Renal cortical epithelial cell (primary cell): ENCODE measurements at regions not wholly inside any gene's neighbourhood (a gene's known extent, or its start where the extent isn't known, plus 50 kb on each side); places are given as distances from the start of the nearest gene placed in this dataset.
"Not testable (repeated sequence)": the region's sequence is repeated elsewhere in the genome, so short reads cannot be mapped to it uniquely, and the experiment has no call there.

Experiments
- DNase-seq: peaks from one replicate; pipeline ENCODE4 v3.0.0-alpha.2; 2011; ENCODE audit warnings: low read depth

GRCh38 chr21:23890652-23891051 is 1716.6 kb downstream of the MRPL39 start:
- no peak for DNase-seq

DNA sequence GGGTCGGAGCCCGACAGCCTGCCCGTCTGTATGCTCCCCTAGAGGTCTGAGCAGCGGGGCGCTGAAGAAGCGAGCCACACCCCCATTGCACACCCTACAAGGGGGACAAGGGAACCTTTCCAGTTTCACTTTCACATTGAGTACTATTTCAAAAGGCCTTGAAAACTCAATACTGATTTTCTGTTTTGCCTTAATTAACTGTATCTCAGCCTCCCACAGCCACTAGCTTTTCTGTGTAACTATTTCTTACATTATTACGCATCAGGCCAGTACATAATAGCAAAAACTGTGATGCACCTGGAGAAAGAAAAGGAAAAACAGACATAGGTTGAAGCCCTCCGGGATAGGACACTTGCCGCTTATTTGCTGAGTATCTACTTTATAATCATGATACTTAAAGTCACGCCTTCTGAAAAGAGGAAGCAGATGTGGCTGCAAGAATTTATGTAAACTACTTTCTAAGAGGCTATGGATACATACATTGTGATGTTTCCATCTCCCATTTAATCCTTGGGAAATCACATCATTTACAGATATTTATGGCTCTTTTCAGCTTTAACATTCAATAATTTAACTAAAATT is 1719.5 kb downstream of the MRPL39 start:
- DNase-seq = no peak

DNA sequence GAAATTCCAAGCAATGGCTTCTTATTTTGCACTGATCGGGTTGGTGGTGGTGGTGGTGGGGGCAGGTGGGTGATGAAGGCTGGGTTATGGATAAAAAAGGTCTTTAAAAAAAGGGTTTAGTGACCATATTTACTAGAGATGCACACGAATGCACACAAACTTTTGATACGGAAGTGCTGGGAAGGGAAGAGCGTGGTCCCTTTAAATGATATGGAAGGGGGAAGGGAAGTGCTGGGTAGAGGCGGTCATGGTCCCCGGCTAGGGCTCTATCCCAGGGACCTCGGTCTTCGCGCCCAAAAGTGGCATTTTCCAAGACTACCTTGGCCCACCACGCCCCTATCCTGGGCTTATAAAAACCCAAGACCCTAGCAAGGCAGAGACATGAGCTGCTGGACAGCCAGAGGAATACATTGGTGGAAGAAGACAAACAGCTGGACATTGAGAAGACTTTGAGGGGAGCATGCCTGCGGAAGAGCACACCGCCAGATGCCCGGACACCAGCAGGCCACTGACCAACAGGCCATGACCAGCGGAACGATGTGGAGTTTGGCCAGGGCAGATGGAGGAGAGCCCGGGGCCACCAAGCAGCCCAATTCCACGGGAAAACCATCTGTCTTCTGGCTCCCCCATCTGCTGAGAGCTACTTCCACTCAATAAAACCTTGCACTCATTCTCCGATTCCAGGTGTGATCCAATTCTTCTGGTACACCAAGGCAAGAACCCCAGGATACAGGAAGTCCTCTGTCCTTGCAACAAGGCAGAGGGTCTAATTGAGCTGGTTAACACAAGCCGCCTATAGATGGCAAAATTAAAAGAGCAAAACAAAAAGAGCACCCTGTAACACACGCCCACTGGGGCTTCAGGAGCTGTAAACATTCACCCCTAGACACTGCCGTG is 1720.2 kb downstream of the MRPL39 start:
- DNase-seq = no peak

GRCh38 chr21:23881783-23882182 is 1725.5 kb downstream of the MRPL39 start:
- DNase-seq = no peak

- DNase-seq = no peak
These were observed 1730.2 kb downstream of the MRPL39 start for GRCh38 chr21:23876925-23877558.

DNA sequence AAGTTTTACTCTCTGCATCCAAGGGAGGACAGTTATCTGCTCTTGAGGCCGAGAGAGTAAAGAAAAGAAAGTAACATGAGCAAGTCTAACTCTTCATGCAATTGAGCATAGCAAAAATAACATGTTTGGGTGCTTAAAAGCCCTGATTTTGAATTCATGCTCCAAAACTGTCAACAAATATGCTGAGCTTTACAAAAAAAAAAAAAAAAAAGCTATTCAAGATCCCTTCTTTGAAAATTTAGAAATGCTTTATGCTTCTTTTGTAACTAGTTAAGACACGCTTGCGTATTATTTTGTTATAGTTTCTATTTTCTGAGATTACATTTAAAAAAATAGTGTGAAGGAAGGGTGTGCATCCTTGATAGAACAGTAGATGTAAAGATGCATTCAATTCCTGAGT is 1733.0 kb downstream of the MRPL39 start:
- no peak for DNase-seq

- no peak for DNase-seq
These were observed 1745.3 kb downstream of the MRPL39 start for GRCh38 chr21:23861911-23862504.

DNA sequence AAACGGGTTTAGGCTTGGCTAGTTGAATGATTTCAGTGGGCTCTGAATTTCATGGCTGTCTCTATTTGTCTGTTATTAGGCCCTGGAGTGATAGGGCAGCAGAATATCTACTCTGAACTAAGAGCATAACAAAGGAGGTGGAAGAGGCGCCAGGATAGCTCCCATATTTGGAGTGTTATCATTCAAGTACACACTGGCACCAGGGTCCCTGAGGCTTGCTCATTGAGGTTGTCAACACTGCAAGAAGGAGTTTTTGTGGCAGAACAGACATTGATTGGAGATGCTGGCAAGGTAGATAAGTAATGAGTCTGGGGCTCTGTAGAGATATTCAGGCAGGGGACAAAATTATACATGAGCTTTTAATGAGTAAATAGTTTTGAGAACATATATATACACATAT is 1748.4 kb downstream of the MRPL39 start:
- DNase-seq = no peak

DNA sequence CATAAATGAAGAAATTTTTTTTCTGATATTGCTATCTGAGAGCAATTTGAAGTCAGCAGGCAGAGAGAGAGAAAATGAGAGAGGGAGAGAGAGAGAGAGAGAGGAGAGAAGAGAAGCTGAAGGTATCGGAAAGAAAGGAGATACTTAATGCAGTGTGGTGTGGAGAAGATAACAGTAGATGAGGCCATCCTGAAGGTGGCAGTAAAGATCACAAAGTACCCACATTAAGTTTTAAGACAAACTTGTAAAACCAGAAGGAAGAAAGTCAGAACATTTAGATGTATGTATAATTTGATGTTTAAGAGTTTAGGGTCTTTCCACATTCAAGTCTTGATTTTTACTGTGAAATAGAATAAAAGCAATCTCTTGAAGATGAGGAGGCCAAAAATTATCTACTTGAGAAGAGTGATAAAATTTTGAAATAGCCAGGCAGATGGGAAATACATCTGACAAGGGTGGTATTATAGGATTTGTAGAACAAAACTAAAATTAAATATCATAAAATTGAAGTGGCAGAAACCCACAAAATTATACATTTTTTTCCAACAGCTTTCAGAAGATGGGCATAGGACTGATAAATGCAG is 1753.4 kb downstream of the MRPL39 start:
- no peak for DNase-seq

DNA sequence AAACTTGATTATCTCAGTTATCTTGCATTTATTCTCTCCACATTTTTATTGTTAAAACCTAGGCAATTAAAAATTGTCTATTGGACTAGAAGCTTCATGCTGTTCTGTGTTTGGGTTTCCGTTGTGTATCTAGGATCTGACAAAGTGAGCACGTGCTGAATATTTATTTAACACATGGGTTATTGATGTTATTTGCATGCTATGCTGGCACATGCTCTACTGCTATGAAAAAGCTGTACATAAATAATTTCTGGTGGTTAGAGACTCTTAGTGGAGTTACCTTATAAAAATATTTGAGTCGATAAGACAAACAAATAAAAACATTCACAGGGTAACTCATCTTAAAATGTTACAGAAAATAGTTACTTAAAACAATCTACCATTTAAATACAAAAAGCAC is 1769.7 kb downstream of the MRPL39 start:
- no peak for DNase-seq

DNA sequence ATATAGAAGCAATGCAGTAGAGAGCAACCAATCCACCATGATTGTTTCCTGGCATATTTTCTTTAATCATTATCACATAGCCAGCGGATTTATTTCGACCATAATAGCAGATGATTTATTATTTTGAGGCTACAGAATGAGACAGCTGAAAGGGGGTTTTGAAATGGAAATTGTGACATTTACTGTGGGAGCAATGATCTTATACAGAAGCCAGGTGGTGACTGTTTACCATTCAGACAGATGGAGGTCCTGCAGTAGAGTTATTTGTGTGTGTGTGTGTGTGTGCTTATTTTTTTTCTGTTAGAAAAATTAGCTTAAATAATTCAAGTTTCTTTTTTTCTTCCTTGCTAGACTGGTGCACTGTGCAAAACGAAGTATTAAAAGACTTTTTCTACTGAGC is 1784.5 kb downstream of the MRPL39 start:
- DNase-seq = no peak

GRCh38 chr21:23817337-23817736 is 1789.9 kb downstream of the MRPL39 start:
- DNase-seq = no peak

GRCh38 chr21:23812485-23812884 is 1794.8 kb downstream of the MRPL39 start:
- no peak for DNase-seq

GRCh38 chr21:23811805-23812204 is 1795.5 kb downstream of the MRPL39 start:
- DNase-seq = no peak

- DNase-seq = no peak
These were observed 1797.7 kb downstream of the MRPL39 start for GRCh38 chr21:23809573-23809972.

DNA sequence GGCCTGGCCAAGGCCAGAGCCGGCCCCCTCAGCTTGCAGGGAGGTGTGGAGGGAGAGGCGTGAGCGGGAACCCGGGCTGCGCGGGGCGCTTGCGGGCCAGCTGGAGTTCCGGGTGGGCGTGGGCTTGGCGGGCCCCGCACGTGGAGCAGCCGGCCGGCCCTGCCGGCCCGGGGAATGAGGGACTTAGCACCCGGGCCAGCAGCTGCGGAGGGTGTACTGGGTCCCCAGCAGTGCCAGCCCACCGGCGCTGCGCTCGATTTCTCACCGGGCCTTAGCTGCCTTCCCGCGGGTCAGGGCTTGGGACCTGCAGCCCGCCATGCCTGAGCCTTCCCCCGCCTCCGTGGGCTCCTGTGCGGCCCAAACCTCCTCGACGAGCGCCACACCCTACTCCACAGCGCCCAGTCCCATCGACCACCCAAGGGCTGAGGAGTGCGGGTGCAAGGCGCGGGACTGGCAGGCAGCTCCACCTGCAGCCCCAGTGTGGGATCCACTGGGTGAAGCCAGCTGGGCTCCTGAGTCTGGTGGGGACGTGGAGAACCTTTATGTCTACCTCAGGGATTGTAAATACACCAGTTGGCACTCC is 1800.2 kb downstream of the MRPL39 start:
- not testable (repeated sequence) for DNase-seq

DNA sequence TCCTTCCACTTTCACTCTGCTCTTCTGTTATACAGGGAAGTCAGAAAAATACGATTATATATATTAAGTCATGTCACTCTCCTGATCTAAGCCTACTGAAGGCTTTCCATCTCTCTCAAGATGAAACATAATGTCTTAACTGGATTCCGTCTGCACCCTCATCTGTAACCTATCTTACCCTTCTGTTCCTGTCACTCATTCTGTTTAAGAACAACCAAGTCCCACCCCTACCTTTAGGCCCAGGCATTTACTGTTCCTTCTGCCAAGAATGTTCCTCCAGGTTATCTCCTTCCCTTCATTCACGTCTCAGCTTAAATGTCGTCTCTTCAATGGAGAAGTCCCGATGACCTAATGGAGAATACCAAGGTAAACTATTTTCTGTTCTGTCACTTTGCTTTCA is 1802.4 kb downstream of the MRPL39 start:
- DNase-seq = no peak

- no peak for DNase-seq
These were observed 1806.0 kb downstream of the MRPL39 start for GRCh38 chr21:23801292-23801691.

DNA sequence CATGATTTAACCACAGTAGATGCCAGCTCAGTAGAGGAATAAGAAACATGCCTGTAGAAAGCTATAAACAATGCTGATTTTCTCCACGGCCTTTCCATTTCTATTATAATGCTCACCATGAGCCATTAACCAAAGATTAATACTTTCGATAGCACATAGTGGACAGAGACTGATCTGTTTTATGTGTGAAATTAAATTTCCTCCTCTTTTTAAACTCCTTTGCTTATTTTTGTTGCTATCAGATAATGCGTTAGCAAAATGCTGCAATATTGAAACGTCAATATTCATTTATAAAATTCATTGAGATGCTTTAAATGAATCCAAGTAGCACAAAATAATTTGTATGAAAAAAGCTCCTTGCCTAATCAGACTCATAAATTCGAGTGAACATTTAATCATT is 1807.9 kb downstream of the MRPL39 start:
- no peak for DNase-seq

DNA sequence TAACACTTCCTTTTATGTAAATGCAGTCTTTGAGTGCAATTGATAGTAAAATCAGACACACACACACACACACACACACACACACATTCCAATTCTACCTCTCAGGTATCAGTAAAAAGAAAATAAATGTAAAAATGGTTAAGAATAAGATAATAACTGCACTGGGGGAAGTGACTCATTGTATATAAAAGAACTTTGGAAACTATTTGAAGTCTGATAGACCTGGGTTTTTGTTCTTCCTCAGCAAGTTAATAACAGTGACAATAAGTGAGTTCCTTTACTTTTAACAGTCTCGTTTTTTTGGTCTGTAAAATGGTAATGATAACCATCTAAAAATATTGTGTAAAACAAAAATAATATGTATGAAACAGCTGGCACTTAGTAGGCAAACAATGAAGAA is 1815.0 kb downstream of the MRPL39 start:
- DNase-seq = no peak

GRCh38 chr21:23789864-23790263 is 1817.4 kb downstream of the MRPL39 start:
- DNase-seq = no peak

DNA sequence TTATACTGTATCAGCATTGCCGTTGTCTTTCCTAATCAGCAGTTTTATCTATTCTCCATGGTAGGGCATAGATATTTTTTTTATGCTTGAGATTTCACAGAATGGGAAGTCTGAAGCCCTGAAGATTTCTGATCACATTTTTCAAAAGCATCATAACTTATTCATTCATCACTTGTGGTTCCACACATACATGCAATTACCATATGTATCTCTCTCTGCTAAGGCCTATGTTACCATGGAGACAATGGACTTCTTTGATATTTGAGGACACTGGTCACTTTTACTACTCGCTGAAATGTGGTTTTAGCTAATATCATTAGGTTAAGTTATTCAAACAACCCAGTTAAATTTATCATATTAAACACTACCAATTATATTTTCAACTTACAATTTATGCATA is 1827.0 kb downstream of the MRPL39 start:
- DNase-seq = no peak
